SW 1271 (cell line): ENCODE measurements at regions not wholly inside any gene's neighbourhood (a gene's known extent, or its start where the extent isn't known, plus 50 kb on each side); places are given as distances from the start of the nearest gene placed in this dataset.

ENCODE experiments used
- DNase-seq, 2 experiments: peaks; one replicate each; lab custom pipeline; 2025; lab: John Stamatoyannopoulos, UW

DNA sequence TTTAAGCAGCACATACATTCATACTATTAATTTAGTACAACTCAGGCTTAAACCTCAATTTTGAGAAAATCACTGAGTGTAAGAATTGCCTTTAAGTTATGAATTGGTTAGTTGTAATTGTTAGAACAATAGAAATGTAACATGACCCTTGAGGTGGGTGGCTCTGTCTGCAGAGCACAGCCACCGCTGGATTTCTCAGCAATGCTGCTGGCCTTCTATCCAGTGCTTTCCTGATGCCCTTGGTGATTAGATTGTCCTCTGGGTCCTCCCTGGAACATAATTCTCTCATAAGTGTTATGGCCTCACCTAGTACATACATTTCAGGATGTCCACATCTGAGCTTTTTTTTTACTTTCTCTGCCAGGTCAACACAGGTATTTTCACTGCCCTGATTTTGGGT lies 213.2 kb downstream of the SLC7A11 start:
- no peak for DNase-seq

DNA sequence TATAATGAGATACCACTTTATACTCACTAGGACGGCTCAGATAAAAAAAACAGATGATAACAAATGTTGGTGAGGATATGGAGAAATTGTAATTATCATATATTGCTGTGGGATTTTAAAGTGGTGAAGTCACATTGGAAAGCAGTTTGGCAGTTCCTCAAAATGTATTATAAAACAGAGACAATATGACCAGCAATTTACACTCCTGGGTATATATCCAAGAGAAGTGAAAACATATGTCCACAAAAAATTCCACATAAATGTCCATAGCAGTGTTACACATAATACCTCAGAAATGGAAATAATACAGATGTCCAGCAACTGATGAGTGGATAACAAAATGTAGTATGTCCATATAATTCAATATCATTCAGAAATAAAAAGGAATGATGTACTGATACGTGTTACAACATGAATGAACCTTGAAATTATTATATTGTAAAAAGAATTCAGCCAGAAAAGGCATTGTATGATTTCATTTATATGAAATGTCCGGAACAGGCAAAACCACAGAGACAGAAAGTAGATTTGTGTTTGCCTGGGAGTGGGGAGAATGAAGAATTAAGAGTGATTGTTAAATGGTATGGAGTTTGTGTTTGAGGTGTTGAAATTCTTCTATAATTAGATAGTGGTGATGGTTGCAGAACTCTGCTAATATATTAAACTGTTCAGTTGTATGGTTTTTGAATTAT lies 220.9 kb downstream of the SLC7A11 start:
- no peak for DNase-seq

GRCh38 chr4:138014590-138015288 lies 227.4 kb downstream of the SLC7A11 start:
- DNase-seq: no peak

DNA sequence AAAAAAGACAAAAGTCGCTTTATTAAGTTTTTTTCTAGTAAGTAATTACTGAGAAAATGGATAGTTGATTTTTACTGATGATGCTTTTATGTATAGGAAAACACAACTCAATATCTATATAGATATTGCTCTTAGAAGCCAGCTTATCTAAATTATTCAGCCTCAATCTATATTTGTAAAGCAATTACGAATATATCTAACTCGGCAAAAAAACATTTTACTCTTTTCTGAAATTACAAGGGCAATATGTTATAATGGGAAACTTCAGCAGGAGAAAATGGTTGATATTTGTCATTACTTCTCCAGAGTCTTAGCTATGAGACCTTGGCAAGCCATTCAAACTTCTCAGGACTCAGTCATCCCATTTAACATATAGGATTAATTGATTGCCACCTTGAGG lies 228.5 kb downstream of the SLC7A11 start:
- no peak for DNase-seq

- DNase-seq: no peak
These were observed 231.5 kb downstream of the SLC7A11 start for GRCh38 chr4:138010639-138011038.

DNA sequence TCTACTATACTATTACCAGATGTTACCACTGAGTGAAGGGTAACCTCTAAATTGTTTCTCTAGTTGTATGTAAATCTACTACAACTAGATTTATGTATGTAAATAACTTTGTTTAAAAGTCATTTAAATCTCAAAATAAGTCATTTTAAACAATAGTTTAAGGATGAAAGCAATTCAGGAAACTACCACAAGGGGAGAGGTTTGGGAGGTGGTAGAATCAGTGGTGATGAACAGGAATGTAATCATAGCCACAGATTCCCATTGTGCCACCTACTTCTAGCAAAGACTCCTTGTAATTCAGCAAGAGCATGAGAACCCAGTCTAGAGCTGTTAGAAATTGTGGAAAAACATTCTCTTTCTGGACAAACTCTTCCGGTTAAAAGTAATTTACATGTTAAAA lies 234.6 kb downstream of the SLC7A11 start:
- peak in 1 of 2 experiments; percentile 19 for DNase-seq

GRCh38 chr4:138005486-138005885 lies 236.7 kb downstream of the SLC7A11 start:
- DNase-seq: no peak

DNA sequence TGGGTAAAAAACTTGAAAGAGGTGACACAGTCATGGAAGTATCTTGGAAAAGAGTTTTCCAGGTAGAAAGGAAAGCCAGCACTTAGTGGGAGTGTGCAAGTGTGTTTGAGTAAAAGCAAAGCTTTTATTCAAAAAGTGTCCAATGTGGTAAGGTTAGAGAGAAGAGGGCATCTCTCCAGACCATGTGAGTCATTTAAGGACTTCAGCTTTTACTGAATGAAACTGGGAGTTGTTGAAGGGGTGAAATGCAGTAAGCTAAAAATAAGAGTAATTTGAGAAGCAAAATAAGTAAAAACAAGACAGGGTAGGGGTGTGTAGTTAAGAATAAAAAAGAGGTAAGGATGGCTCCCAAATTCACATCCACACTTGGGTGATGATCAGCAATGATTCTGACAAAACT lies 238.9 kb downstream of the SLC7A11 start:
- no peak for DNase-seq

GRCh38 chr4:137998666-137999429 lies 243.3 kb downstream of the SLC7A11 start:
- DNase-seq: no peak

- DNase-seq: no peak
These were observed 244.7 kb downstream of the SLC7A11 start for GRCh38 chr4:137997496-137997895.

- DNase-seq: no peak
These were observed 247.3 kb downstream of the SLC7A11 start for GRCh38 chr4:137994853-137995252.

- no peak for DNase-seq
These were observed 248.9 kb downstream of the SLC7A11 start for GRCh38 chr4:137993232-137993631.

DNA sequence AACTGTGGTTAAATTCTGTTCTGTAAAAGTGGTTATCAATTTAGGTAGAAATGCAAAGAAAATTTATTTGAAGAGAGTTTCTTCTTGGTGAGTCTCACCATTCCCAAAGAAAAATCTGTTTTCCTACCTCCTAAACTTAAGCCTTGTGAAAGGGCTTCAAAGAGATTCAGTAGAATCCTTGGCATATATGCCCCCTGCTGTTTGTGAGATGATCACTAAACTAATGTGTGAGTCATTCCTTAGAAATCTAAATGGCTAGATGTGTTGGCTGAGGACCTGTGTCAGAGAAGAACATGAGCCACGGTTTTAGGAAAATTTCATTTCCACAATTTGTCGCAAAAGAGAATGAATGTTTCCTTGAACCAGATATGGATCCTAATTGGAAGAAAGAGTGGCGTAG lies 260.9 kb downstream of the SLC7A11 start:
- no peak for DNase-seq

GRCh38 chr4:137980641-137981040 lies 261.5 kb downstream of the SLC7A11 start:
- DNase-seq: no peak

GRCh38 chr4:137979938-137980337 lies 262.2 kb downstream of the SLC7A11 start:
- DNase-seq: no peak

- no peak for DNase-seq
These were observed 273.0 kb downstream of the SLC7A11 start for GRCh38 chr4:137968956-137969678.

DNA sequence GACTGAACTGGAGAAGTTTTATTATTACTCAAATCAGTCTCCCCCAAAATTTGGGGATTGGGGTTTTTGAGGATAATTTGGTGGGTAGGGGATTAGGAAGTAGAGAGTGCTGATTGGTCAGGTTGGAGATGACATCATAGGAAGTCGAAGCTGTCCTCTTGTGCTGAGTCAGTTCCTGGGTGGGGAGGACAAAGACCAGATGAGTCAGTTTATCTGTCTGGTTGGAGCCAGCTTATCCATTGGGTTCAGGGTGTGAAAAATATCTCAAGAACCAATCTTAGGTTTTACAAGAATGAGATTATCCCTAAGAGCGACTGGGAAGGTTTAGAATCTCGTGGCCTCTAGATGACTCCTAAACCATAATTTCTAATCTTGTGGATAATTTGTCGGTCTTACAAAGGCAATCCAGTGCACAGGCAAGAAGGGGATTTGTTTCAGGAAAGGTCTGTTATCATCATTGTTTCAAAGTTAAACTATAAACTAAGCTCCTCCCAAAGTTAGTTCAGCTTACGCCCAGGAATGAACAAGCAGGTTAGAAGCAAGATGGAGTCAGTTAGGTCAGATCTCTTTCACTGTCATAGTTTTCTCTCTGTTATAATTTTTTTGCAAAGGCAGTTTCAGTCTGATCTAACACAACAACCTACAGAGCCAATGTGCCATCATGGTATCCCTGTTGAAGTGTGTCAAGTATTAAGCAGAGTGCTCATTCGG lies 274.5 kb downstream of the SLC7A11 start:
- no peak for DNase-seq

GRCh38 chr4:137966504-137966903 lies 275.6 kb downstream of the SLC7A11 start:
- DNase-seq: no peak

DNA sequence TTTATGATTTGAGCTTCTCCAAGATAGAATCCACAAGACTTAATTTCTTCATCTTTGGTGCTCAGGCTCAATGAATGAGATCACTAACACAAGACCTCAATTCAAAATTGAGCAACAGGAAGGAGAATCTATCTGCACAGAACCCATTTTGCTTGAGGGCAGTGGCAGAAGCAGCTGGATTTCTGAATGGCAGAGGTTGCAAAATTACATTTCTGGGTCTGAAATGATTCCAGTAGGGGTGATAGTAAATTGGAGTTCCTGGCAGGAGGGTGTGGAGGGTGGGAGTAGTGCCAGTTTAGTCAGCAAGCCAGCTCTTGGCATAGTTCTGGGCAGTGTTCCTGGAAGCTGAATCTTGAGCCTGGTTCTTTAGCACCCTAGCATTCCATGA lies 281.1 kb downstream of the SLC7A11 start:
- no peak for DNase-seq

DNA sequence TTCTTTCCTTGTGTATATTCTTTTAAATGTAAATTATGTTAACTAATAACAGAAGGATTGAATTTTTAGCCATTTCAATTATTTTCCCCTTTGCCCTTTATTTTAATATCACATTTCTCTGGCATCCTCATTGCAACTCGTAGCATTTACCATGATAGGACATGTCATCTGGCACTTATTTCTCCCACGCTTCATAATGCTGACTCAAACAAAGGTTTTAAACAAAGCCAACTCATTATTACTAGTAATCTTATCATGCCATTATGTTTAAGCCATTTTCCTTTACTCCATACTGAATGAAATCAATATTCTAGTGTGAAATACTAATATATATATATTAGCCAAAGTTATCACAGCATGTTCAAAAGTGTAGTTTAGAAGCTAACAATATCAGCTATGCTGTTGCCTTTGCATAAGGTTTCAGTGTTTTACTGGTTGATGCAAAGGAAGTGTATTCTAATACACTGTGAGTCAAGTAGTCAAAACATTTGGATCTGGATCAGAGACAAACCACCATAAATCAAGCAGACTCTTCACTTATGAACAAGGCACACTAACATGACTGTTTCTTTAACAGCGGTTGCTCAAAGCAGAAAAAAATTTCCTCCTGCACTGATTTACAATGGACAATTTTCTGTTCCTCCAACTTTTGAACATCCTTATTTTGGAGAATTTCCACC lies 281.6 kb downstream of the SLC7A11 start:
- no peak for DNase-seq

GRCh38 chr4:137957806-137958205 lies 284.3 kb downstream of the SLC7A11 start:
- DNase-seq: no peak
